ENCODE measurements at regions not wholly inside any gene's neighbourhood (a gene's known extent, or its start where the extent isn't known, plus 50 kb on each side); places are given as distances from the start of the nearest gene placed in this dataset.

DNA sequence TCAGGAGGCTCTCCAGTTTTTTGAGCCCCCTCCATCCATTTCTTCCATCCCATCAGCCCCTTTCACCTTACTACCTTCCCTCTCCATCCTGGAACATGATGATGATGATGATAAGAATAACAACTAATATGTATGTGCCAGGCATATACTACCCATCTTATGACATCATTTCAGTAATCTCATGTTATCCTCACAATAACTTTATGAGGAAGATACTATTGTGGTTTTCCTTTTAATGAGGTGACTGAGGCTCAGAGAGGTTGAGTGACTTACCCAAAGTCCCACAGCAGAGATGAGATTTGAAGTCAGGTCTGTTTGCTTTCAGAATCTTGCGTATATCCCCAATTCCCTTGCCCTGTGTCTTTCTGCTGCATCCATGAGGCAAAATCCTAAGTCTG is 55.1 kb downstream of the RTL9 start:
- Histone ChIP-seq H3K27me3 (ENCODE audit: control insufficient read depth, insufficient read depth, low read length) (no peaks in the 10 kb centered on the region), H3K4me3 (ENCODE audit: low read depth, low read length) (no peak overlapping the region), H3K27ac (ENCODE audit: low read depth, low read length) (no peak overlapping the region), H3K9me3 (ENCODE audit: control insufficient read depth, insufficient read depth, low read length) (no peaks in the 10 kb centered on the region)
- POLR2A ChIA-PET: interaction anchor here (1.0 kb wide), 1 partner anchor 204 kb away, joined by 4 read pairs; no protein-coding TSS in a partner anchor
- CTCF ChIA-PET: interaction anchor here (0.5 to 14.3 kb wide), 10 partner anchors 10 to 267 kb away, joined by 3 to 464 read pairs (median 4); no protein-coding TSS in a partner anchor
- DNase-seq (ENCODE audit: low read depth, low spot score): no peak
- TF ChIP-seq, protein P1, sequence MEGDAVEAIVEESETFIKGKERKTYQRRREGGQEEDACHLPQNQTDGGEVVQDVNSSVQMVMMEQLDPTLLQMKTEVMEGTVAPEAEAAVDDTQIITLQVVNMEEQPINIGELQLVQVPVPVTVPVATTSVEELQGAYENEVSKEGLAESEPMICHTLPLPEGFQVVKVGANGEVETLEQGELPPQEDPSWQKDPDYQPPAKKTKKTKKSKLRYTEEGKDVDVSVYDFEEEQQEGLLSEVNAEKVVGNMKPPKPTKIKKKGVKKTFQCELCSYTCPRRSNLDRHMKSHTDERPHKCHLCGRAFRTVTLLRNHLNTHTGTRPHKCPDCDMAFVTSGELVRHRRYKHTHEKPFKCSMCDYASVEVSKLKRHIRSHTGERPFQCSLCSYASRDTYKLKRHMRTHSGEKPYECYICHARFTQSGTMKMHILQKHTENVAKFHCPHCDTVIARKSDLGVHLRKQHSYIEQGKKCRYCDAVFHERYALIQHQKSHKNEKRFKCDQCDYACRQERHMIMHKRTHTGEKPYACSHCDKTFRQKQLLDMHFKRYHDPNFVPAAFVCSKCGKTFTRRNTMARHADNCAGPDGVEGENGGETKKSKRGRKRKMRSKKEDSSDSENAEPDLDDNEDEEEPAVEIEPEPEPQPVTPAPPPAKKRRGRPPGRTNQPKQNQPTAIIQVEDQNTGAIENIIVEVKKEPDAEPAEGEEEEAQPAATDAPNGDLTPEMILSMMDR (IDR thresholded peaks at IDR 0.05; ENCODE audit: low read depth, low read length): no peak

DNA sequence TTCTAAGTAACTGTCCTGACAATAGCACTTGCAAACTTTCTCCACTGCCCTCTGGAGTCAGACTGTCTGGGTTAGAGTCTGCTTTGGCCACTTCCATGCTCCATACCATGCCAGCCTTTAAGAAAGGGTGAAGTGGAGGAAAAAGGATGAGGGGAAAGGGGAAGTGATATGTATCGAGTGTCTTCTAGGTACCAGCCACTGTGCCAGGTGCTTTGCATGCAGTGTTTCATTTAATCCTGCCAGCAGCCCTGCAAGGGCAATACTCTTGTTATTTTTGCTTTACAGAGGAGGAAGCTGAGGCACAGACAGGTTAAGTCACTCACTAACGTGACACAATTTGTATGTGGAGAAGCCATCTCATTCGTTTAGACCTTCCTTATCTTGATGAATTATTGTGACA is 55.6 kb downstream of the RTL9 start:
- ChIA-PET CTCF (interaction anchor here (1.0 to 14.3 kb wide), 5 partner anchors 11 to 267 kb away, joined by 3 to 464 read pairs (median 4); no protein-coding TSS in a partner anchor), POLR2A (no interaction called here)
- Histone ChIP-seq H3K27me3 (ENCODE audit: control insufficient read depth, insufficient read depth, low read length) (no peaks in the 10 kb centered on the region), H3K9me3 (ENCODE audit: control insufficient read depth, insufficient read depth, low read length) (no peaks in the 10 kb centered on the region), H3K4me3 (ENCODE audit: low read depth, low read length) (no peak overlapping the region), H3K27ac (ENCODE audit: low read depth, low read length) (no peak overlapping the region)
- no peak for DNase-seq (ENCODE audit: low read depth, low spot score)
- TF ChIP-seq, protein P1 (IDR thresholded peaks at IDR 0.05; ENCODE audit: low read depth, low read length): no peak

DNA sequence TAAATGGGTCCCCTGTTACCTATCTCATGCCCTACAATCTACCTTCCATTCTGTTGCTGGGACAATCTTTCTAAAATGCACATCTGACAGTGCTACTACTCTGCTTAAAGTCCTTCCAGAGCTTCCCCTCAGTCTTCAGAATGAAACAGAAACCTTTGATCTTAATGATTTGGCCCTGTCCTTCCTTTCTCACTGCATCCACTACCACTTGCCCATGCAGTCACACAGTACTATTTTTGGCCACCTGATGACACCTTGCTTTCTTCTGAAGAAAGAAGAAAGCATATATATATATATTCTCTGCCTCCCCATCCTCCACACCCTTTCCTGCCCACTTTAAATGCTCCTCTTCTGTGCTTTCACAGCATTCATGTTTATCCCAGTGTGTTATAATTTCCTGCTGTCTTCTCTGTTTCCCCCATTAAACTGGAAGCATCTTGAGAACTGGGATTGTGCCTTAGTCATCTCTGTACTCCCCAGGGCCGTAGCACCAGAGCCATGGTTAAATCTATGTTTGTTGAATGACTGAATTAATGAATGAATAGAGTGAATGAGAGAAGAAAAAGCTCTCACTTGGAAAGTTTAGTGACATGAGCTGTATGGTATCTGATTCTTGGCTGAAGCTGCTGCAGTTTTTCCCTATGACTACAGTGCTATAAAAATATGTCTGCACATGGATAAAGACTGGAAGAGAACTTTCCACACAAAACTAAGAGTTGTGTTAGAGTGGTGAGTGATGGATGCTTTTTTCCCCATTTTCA is 56.2 kb downstream of the RTL9 start:
- ChIA-PET CTCF (interaction anchor here (0.7 to 14.3 kb wide), 6 partner anchors 207 to 557 kb away, joined by 3 to 464 read pairs (median 6); no protein-coding TSS in a partner anchor), POLR2A (no interaction called here)
- TF ChIP-seq, protein P1 (IDR thresholded peaks at IDR 0.05; ENCODE audit: low read depth, low read length): no peak
- no peak for DNase-seq (ENCODE audit: low read depth, low spot score)
- no peaks in the 10 kb centered on the region for H3K9me3 ChIP-seq (ENCODE audit: control insufficient read depth, insufficient read depth, low read length)
- no peaks in the 10 kb centered on the region for H3K27me3 ChIP-seq (ENCODE audit: control insufficient read depth, insufficient read depth, low read length)
- no peak overlapping the region for H3K4me3 ChIP-seq (ENCODE audit: low read depth, low read length)
- peak overlapping the region; percentile 70 for H3K27ac ChIP-seq (ENCODE audit: low read depth, low read length)

DNA sequence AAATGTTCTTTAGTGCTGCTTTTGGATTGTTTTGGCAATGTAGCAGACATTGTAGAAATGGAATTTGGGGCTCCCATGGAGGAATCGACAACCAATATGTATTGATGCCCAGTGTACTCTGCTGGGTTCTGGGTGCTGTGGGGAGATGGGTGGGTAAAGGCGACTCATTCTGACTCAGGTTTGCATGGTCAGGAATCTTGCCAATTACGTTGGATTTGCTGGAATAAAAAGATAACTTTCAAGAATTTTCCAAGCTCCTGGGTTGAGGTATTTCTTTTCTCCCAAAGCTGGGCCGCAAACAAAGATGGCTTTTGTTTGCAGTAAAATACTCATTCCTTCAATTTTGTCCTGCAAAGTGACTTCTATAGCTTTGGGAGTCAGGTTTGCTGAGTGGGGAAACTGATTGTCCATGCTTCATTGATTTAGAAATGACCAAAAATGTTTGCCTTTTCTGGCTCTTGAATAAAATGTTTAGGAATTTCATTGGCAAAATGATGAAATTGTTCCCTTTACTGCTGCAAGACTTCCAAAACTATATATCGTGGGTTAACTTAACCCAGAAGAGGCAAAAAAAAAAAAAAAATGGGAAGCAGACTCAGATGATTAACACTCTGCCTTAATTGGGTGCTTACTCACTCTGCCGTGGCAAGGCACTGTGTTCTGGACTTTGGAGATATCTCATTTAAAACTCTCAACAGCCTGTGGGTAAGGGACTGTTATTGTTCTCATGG is 57.0 kb downstream of the RTL9 start:
- H3K27ac ChIP-seq (ENCODE audit: low read depth, low read length): peak overlapping the region; percentile 70

More for the DNA sequence above, 57.0 kb downstream of the RTL9 start:
- TF ChIP-seq, protein P1 (IDR thresholded peaks at IDR 0.05; ENCODE audit: low read depth, low read length): no peak
- Histone ChIP-seq H3K9me3 (ENCODE audit: control insufficient read depth, insufficient read depth, low read length) (no peaks in the 10 kb centered on the region), H3K27me3 (ENCODE audit: control insufficient read depth, insufficient read depth, low read length) (no peaks in the 10 kb centered on the region), H3K4me3 (ENCODE audit: low read depth, low read length) (no peak overlapping the region)
- DNase-seq (ENCODE audit: low read depth, low spot score): no peak
- ChIA-PET CTCF (interaction anchor here (0.7 to 14.3 kb wide), 8 partner anchors 8 to 558 kb away, joined by 3 to 464 read pairs (median 7); no protein-coding TSS in a partner anchor), POLR2A (no interaction called here)
